Adrenal gland (tissue), 9 donors: ENCODE measurements at regions not wholly inside any gene's neighbourhood (a gene's known extent, or its start where the extent isn't known, plus 50 kb on each side); places are given as distances from the start of the nearest gene placed in this dataset.

Experiments used
- DNase-seq, 7 donors: peaks; one replicate each; pipeline ENCODE4 v3.0.0-alpha.2; 2019 to 2020
- H3K27ac ChIP-seq, 5 donors: fragments of 200-600 bp; sonication (generic) in 4 of 5; 1 replicate in 3 of 5; 2 replicates in 2 of 5; pipeline versions ENCODE4 v1.5.1 to v1.8.0; 2016 to 2020; ENCODE audit warnings: mild to moderate bottlenecking in 1 of 5
- H3K27me3 ChIP-seq: fragments of 200-600 bp; 2 replicates; pipeline ENCODE4 v1.8.0; 2021
- H3K36me3 ChIP-seq, 2 donors: fragments of 200-600 bp; replicated peaks in 1 of 2; 1 replicate in 1 of 2; 2 replicates in 1 of 2; pipeline versions ENCODE4 v1.5.1 to v1.8.0; 2018 to 2022
- H3K4me1 ChIP-seq, 2 donors: fragments of 200-600 bp; replicated peaks in 1 of 2; 1 replicate in 1 of 2; 2 replicates in 1 of 2; pipeline versions ENCODE4 v1.5.1 to v1.8.0; 2018 to 2021
- H3K4me3 ChIP-seq, 4 donors: fragments of 200-600 bp; sonication (generic) in 3 of 4; one replicate each; pipeline ENCODE4 v1.5.1; 2016 to 2018
- H3K9me3 ChIP-seq, 3 donors: fragments of 200-600 bp; sonication (generic) in 1 of 3; replicated peaks in 1 of 3; 1 replicate in 2 of 3; 2 replicates in 1 of 3; pipeline versions ENCODE4 v1.5.1 to v1.8.0; 2016 to 2021
- CTCF ChIP-seq, 6 experiments: fragments of 450-650 bp in 4 of 6; fragments of 200-600 bp in 2 of 6; sonication (generic) in 1 of 6; IDR thresholded peaks; 1 replicate in 5 of 6; 2 replicates in 1 of 6; pipeline versions ENCODE4 v1.5.1 to v1.8.0; 2016 to 2021; ENCODE audit warnings: antibody characterized with exemption in 6 of 6, mild to moderate bottlenecking in 2 of 6, moderate library complexity in 1 of 6
- POLR2A ChIP-seq, 2 donors: fragments of 450-650 bp; IDR thresholded peaks; one replicate each; pipeline ENCODE4 v1.6.1; 2017; ENCODE audit warnings: antibody characterized with exemption in 2 of 2, mild to moderate bottlenecking in 2 of 2, moderate library complexity in 1 of 2
- WGBS, 4 donors: extraction: QIAGEN DNeasy Blood & Tissue Kit in 2 of 4; methylation state at CpG; one replicate each; pipeline versions ENCODE4 v1.1.5 to v1.1.7; 2013 to 2017; 5-methylcytosine and 5-hydroxymethylcytosine counted together
- intact Hi-C, 2 donors: fragments of 100-400 bp; cut with DNase I; formaldehyde crosslinking; loops; one replicate each; pipeline versions ENCODE4 v1.14.1 to v1.15.0; 2022 to 2023
- donor health status: healthy with polysubstance abuse.
- donor health status: Bipolar disorder and iron deficiency.
- donor health status: DM: yes; HTN: yes; CAD: no.
- donor health status: DM: no; HTN: no; CAD: no.
- donor health status: DM: no; HTN: no; CAD: no.

- H3K9me3 ChIP-seq: no peaks in the 10 kb centered on the region
- H3K27ac ChIP-seq: no peak overlapping the region
- 72 to 82% (median 76%) methylated on average over 3 of the region's 3 CpGs for WGBS, 4 donors
- no peak overlapping the region for H3K4me3 ChIP-seq
- no peak for DNase-seq
- H3K4me1 ChIP-seq: no peaks in the 10 kb centered on the region
- TF ChIP-seq POLR2A (IDR thresholded peaks at IDR 0.05): no peak
- no peak for TF ChIP-seq CTCF (IDR thresholded peaks at IDR 0.05)
- no peaks in the 10 kb centered on the region for H3K36me3 ChIP-seq
- no peaks in the 10 kb centered on the region for H3K27me3 ChIP-seq
- intact Hi-C loops: no loop called here
Measured at GRCh38 chr2:107693604-107694003, 133.1 kb upstream of the RGPD4 start.

- no peaks in the 10 kb centered on the region for H3K27me3 ChIP-seq
- no peaks in the 10 kb centered on the region for H3K36me3 ChIP-seq
- H3K9me3 ChIP-seq: no peaks in the 10 kb centered on the region
- H3K4me1 ChIP-seq: no peaks in the 10 kb centered on the region
- H3K27ac ChIP-seq: no peak overlapping the region
- DNase-seq: no peak
- no peak overlapping the region for H3K4me3 ChIP-seq
- 81 to 82% (median 81%) methylated on average over 5 of the region's 5 CpGs for WGBS, 4 donors
- no peak for TF ChIP-seq CTCF (IDR thresholded peaks at IDR 0.05)
- TF ChIP-seq POLR2A (IDR thresholded peaks at IDR 0.05): no peak
- intact Hi-C loops: no loop called here
Measured at GRCh38 chr2:107694667-107695066, 132.0 kb upstream of the RGPD4 start.

- no peak for DNase-seq
- H3K36me3 ChIP-seq: no peaks in the 10 kb centered on the region
- intact Hi-C loops: no loop called here
- no peaks in the 10 kb centered on the region for H3K27me3 ChIP-seq
- no peaks in the 10 kb centered on the region for H3K4me1 ChIP-seq
- H3K9me3 ChIP-seq: no peaks in the 10 kb centered on the region
- TF ChIP-seq POLR2A (IDR thresholded peaks at IDR 0.05) (no peak), CTCF (IDR thresholded peaks at IDR 0.05) (no peak)
- H3K27ac ChIP-seq: no peak overlapping the region
- H3K4me3 ChIP-seq: no peak overlapping the region
Measured at GRCh38 chr2:107697385-107697784, 129.3 kb upstream of the RGPD4 start.

- Histone ChIP-seq H3K9me3 (peaks cover 0 to 3% (median 0%) of the 10 kb centered on the region in 3 donors), H3K27ac (no peak overlapping the region), H3K4me3 (no peak overlapping the region), H3K36me3 (no peaks in the 10 kb centered on the region), H3K27me3 (no peaks in the 10 kb centered on the region), H3K4me1 (no peaks in the 10 kb centered on the region)
- intact Hi-C loops: no loop called here
- DNase-seq: no peak
- 55 to 75% (median 68%) methylated on average over 3 of the region's 3 CpGs for WGBS, 4 donors
- TF ChIP-seq POLR2A (IDR thresholded peaks at IDR 0.05) (no peak), CTCF (IDR thresholded peaks at IDR 0.05) (no peak)
Measured at GRCh38 chr2:107698861-107699260, 127.8 kb upstream of the RGPD4 start.
